GM23248 (cell line): ENCODE measurements at regions not wholly inside any gene's neighbourhood (a gene's known extent, or its start where the extent isn't known, plus 50 kb on each side); places are given as distances from the start of the nearest gene placed in this dataset. TPM values are rescaled to one million over a fixed set of nuclear protein-coding genes. Genes with fewer than 3 reads are reported as not detected.

ENCODE experiments used
- DNase-seq: peaks from one replicate; pipeline ENCODE4 v3.0.0-alpha.2; 2015
- H2AFZ ChIP-seq: fragments of 200-600 bp; sonication (generic); 2 replicates; pipeline ENCODE4 v1.6.1; 2016; ENCODE audit warnings: antibody characterized with exemption
- H3F3A ChIP-seq: fragments of 200-600 bp; sonication (generic); 2 replicates; pipeline ENCODE4 v1.6.1; 2016; ENCODE audit warnings: mild to moderate bottlenecking, antibody characterized with exemption, mixed run types; ENCODE audit not compliant: insufficient read depth
- H3K27ac ChIP-seq: fragments of 200-600 bp; sonication (generic); 2 replicates; pipeline ENCODE4 v1.5.1; 2016; ENCODE audit warnings: mild to moderate bottlenecking
- H3K27me3 ChIP-seq: fragments of 200-600 bp; sonication (generic); replicated peaks from 2 replicates; pipeline ENCODE4 v1.6.1; 2016; ENCODE audit warnings: mild to moderate bottlenecking; ENCODE audit not compliant: insufficient read depth
- H3K36me3 ChIP-seq: fragments of 200-600 bp; sonication (generic); 2 replicates; pipeline ENCODE4 v1.6.1; 2016; ENCODE audit warnings: low read depth, mild to moderate bottlenecking
- H3K4me1 ChIP-seq: fragments of 200-600 bp; sonication (generic); 2 replicates; pipeline ENCODE4 v1.6.1; 2016; ENCODE audit warnings: mild to moderate bottlenecking; ENCODE audit not compliant: insufficient read depth
- H3K4me2 ChIP-seq: fragments of 200-600 bp; sonication (generic); one replicate; pipeline ENCODE4 v1.6.1; 2016; ENCODE audit warnings: mild to moderate bottlenecking; ENCODE audit not compliant: unreplicated experiment
- H3K4me3 ChIP-seq: fragments of 200-600 bp; sonication (generic); 2 replicates; pipeline ENCODE4 v1.5.1; 2016; ENCODE audit warnings: mild to moderate bottlenecking
- H3K79me2 ChIP-seq: fragments of 200-600 bp; sonication (generic); 2 replicates; pipeline ENCODE4 v1.6.1; 2016; ENCODE audit warnings: mild to moderate bottlenecking; ENCODE audit not compliant: insufficient read depth
- H3K9ac ChIP-seq: fragments of 200-600 bp; sonication (generic); 2 replicates; pipeline ENCODE4 v1.6.1; 2016; ENCODE audit warnings: mild to moderate bottlenecking
- H3K9me2 ChIP-seq: fragments of 200-600 bp; sonication (generic); 2 replicates; pipeline ENCODE4 v1.6.1; 2016; ENCODE audit warnings: mixed run types, mild to moderate bottlenecking, moderate library complexity; ENCODE audit not compliant: insufficient read depth
- H3K9me3 ChIP-seq: fragments of 200-600 bp; sonication (generic); one replicate; pipeline ENCODE4 v1.6.1; 2017; ENCODE audit warnings: low read depth
- H4K20me1 ChIP-seq: fragments of 200-600 bp; sonication (generic); 2 replicates; pipeline ENCODE4 v1.6.0; 2016; ENCODE audit not compliant: insufficient read depth
- EZH2 ChIP-seq: fragments of 200-600 bp; sonication (generic); IDR thresholded peaks from 2 replicates; pipeline ENCODE4 v1.6.1; 2018; ENCODE audit warnings: antibody characterized with exemption, mild to moderate bottlenecking; ENCODE audit not compliant: insufficient read depth, poor library complexity, severe bottlenecking
- EZH2phosphoT487 ChIP-seq: fragments of 200-600 bp; sonication (generic); IDR thresholded peaks from 2 replicates; pipeline ENCODE4 v1.6.1; 2018; ENCODE audit warnings: antibody characterized with exemption, moderate library complexity, mild to moderate bottlenecking, low read depth; ENCODE audit not compliant: insufficient read depth
- WGBS, 2 experiments: methylation state at CpG; one replicate each; pipeline ENCODE4 v1.1.6; 2015 to 2017; ENCODE audit warnings: low lambda C conversion rate in 2 of 2, low coverage in 1 of 2; ENCODE audit errors: missing lambda C conversion rate in 2 of 2; 5-methylcytosine and 5-hydroxymethylcytosine counted together
- in situ Hi-C: fragments of 300-500 bp; cut with MboI; formaldehyde crosslinking; loops from 2 replicates; pipeline ENCODE4 v1.15.0; 2020
- small RNA-seq: library from RNA; depleted of rRNA; stranded (forward); fragments of <200 nt; gene quantifications from one replicate; pipeline ENCODE3, GENCODE V24; 2014; ENCODE audit warnings: low read depth, low replicate concordance

DNA sequence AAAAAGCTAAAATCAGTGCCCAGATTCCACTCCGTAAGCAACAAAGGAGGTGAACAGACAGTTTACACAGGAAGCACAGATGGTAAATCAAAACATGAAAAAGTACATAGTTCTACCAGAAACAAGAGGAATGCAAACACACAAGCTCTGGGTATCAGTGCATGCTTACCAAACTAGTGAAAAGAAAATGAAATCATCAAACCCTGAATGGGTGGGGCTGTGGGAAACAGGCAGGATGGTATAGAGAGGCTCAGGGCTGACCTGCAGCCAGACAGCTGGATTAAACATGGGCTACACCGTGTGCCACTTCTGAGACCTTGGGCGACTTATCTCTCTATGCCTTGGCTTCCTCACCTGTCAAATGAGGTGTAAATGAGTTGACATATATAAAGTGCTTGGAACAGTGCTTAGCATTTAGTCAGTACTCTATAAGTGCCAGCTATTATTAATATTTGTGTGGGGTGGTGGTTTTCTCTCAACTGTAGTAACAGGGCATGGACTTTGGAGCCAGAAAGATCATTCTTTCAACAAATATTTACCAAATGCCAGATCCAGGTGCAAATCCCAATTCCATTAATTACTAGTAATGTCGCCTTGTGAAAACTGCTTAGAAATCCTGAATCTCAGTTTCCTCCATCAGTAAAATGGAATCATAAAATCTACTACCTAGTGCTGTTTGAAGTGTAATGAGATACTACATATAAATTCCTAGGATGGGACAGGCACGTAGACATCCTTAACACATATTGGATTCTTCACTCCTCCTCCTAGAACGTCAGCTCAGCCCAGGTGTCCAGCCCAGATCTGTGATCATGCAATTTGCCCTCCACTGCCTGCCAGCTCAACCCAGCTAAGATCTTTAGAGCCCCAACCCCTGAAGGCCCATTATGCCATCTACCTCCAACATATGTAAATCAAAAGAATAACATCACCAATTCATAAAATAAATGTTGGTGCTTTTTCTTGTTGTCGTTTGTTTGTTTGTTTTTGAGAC is 55.5 kb upstream of the SMAD3 start:
- Histone ChIP-seq H3K9me3 (no peaks in the 10 kb centered on the region), H3K4me1 (no peaks in the 10 kb centered on the region), H3K9me2 (no peaks in the 10 kb centered on the region), H3F3A (no peaks in the 10 kb centered on the region), H3K27me3 (no peaks in the 10 kb centered on the region), H4K20me1 (no peaks in the 10 kb centered on the region), H3K79me2 (no peaks in the 10 kb centered on the region), H3K27ac (no peak overlapping the region), H3K36me3 (no peaks in the 10 kb centered on the region), H3K9ac (no peak overlapping the region), H2AFZ (no peak overlapping the region), H3K4me3 (no peak overlapping the region), H3K4me2 (no peak overlapping the region)
- TF ChIP-seq EZH2: no peak
- TF ChIP-seq EZH2phosphoT487: no peak
- DNase-seq: no peak
- in situ Hi-C loops: no loop called here
- 74 to 80% methylated on average over 7 of the region's 7 CpGs for WGBS, 2 experiments

DNA sequence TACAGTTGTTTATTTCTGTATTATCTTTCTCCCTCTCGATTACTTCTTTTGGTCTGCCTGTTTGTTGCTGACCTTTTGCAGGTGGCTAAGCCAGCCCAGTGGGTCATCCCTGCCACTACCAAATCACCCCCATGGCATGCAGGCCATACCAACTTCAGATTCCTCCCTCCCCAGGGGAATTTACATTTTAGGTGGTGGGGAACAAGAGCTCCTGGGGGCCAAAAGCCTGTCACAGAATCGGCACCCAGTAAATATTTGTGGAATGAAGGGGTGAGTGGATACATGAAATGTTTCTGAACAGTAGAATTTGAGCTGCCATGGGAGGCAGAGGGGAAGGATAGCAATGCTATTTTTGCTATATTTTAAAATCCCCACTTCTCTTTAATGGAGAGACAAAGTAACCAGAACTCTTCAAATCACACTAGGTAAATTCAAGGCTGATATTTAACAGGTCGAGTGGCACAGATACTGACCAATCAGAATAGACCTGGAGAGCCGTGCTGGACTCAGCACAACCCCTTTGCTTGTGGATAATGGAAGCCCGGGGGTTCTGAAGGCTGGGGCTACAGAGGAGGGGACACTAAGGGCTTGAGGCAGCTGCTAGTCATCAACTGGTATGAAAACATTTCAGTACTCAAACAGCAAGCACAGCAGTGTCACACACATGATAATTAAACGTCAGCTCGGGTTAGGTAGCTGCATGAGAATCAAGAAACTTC is 54.3 kb upstream of the SMAD3 start:
- WGBS, 2 experiments: 68 to 71% methylated on average over 7 of the region's 7 CpGs

DNA sequence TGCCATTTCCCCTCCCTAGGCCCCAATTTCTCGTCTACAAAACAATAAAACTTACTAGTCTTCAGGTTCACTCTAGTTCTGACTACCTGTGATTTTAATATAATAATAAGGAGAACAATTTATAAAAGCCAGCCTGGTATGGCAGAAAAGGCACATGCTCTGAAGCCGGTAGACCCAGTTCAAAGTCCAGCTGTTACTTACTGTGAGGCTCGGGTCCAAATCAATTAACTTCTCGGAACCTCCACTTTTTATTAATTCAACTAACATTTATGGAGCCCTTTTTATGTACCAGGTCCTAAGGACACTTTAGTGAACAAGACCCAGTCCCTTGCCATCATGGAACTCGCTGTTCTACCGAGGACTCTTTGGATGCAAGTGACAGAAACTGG is 53.8 kb upstream of the SMAD3 start:
- no peak for TF ChIP-seq EZH2phosphoT487
- TF ChIP-seq EZH2: no peak
- Histone ChIP-seq H4K20me1 (no peaks in the 10 kb centered on the region), H3K9ac (no peak overlapping the region), H3K4me1 (no peaks in the 10 kb centered on the region), H3K4me3 (no peak overlapping the region), H3F3A (no peaks in the 10 kb centered on the region), H3K36me3 (no peaks in the 10 kb centered on the region), H3K4me2 (no peak overlapping the region), H3K9me3 (no peaks in the 10 kb centered on the region), H3K27ac (no peak overlapping the region), H3K79me2 (no peaks in the 10 kb centered on the region), H3K9me2 (no peaks in the 10 kb centered on the region), H2AFZ (no peak overlapping the region), H3K27me3 (no peaks in the 10 kb centered on the region)
- no peak for DNase-seq
- 90 to 93% methylated on average over 6 of the region's 6 CpGs for WGBS, 2 experiments
- in situ Hi-C loops: no loop called here

More for the DNA sequence above, 54.3 kb upstream of the SMAD3 start:
- Histone ChIP-seq H3K9me3 (no peaks in the 10 kb centered on the region), H3K4me1 (no peaks in the 10 kb centered on the region), H3K4me2 (no peak overlapping the region), H3K9me2 (no peaks in the 10 kb centered on the region), H3K4me3 (no peak overlapping the region), H4K20me1 (no peaks in the 10 kb centered on the region), H3K36me3 (no peaks in the 10 kb centered on the region), H3K27me3 (no peaks in the 10 kb centered on the region), H3K79me2 (no peaks in the 10 kb centered on the region), H3K27ac (no peak overlapping the region), H3K9ac (no peak overlapping the region), H3F3A (no peaks in the 10 kb centered on the region), H2AFZ (no peak overlapping the region)
- no peak for DNase-seq
- TF ChIP-seq EZH2phosphoT487: no peak
- TF ChIP-seq EZH2: no peak
- in situ Hi-C loops: no loop called here

DNA sequence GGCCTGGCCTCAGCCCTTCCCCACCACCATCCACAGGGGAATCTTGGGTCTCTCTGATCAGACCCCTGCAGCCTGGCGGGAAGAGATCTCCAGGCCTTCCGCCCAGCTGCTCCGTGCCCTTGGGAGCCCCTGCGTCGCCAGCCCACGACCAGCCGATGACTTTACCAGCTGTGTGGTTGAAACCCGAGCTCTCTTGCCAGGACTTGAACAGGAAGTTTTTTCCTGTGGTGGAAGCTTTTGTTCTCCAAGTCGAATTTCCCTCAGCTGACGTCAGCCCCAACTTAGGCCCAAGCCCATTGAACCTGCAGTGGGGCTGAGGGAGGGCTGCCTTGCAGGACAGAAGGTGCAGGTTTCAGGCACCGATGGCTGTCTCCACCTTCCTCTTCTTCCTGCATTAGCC is 51.7 kb upstream of the SMAD3 start:
- Histone ChIP-seq H3K79me2 (no peaks in the 10 kb centered on the region), H3K9me3 (no peaks in the 10 kb centered on the region), H3K36me3 (no peaks in the 10 kb centered on the region), H3K4me1 (no peaks in the 10 kb centered on the region), H4K20me1 (no peaks in the 10 kb centered on the region), H3K4me3 (no peak overlapping the region), H3K27me3 (no peaks in the 10 kb centered on the region), H3K9ac (no peak overlapping the region), H3K4me2 (no peak overlapping the region), H3F3A (no peaks in the 10 kb centered on the region), H3K9me2 (no peaks in the 10 kb centered on the region), H2AFZ (no peak overlapping the region), H3K27ac (no peak overlapping the region)
- DNase-seq: no peak
- no peak for TF ChIP-seq EZH2
- no peak for TF ChIP-seq EZH2phosphoT487
- in situ Hi-C loops: no loop called here
- 88 to 90% methylated on average over 11 of the region's 11 CpGs for WGBS, 2 experiments

Small RNA genes in the stretch of these regions (small RNA-seq; reads per million reads assigned to genes)
- not detected for gene HMGN2P47
